Body of pancreas (tissue), 4 donors: ENCODE measurements at regions not wholly inside any gene's neighbourhood (a gene's known extent, or its start where the extent isn't known, plus 50 kb on each side); places are given as distances from the start of the nearest gene placed in this dataset.

Source experiments
- ATAC-seq: fragments of 150-250 bp; one replicate; pipeline ENCODE4 v1.9.1; 2016
- DNase-seq, 4 donors: peaks; one replicate each; pipeline ENCODE4 v3.0.0-alpha.2; 2019
- H3K27ac ChIP-seq, 4 donors: fragments of 200-600 bp; sonication (generic); 1 replicate in 3 of 4; 2 replicates in 1 of 4; pipeline versions ENCODE4 v1.5.1 to v1.6.1; 2016 to 2019; ENCODE audit warnings: mild to moderate bottlenecking in 1 of 4, mixed read lengths in 1 of 4, moderate library complexity in 1 of 4
- H3K27me3 ChIP-seq, 2 donors: fragments of 200-600 bp; sonication (generic); one replicate each; pipeline ENCODE4 v1.6.0; 2016; ENCODE audit warnings: mild to moderate bottlenecking in 1 of 2
- H3K36me3 ChIP-seq, 2 donors: fragments of 200-600 bp; sonication (generic); replicated peaks in 1 of 2; 2 replicates each; pipeline ENCODE4 v1.5.1; 2016; ENCODE audit warnings: low read depth in 2 of 2; ENCODE audit not compliant: insufficient read depth in 1 of 2
- H3K4me1 ChIP-seq: fragments of 200-600 bp; sonication (generic); one replicate; pipeline ENCODE4 v1.6.0; 2016
- H3K4me3 ChIP-seq, 2 donors: fragments of 200-600 bp; sonication (generic); 1 replicate in 1 of 2; 2 replicates in 1 of 2; pipeline ENCODE4 v1.5.1; 2016 to 2019
- H3K9me3 ChIP-seq, 3 donors: fragments of 200-600 bp; sonication (generic); 1 replicate in 2 of 3; 2 replicates in 1 of 3; pipeline ENCODE4 v1.5.1; 2016
- POLR2A ChIP-seq, 3 donors: fragments of 450-650 bp; IDR thresholded peaks; one replicate each; pipeline ENCODE4 v1.6.1; 2016; ENCODE audit warnings: antibody characterized with exemption in 3 of 3, mild to moderate bottlenecking in 2 of 3
- WGBS, 2 donors: methylation state at CpG; one replicate each; pipeline ENCODE4 v1.1.5; 2017; 5-methylcytosine and 5-hydroxymethylcytosine counted together
- intact Hi-C: fragments of 100-400 bp; cut with DNase I; formaldehyde crosslinking; loops from one replicate; pipeline ENCODE4 v1.15.1; 2023
- TF ChIP-seq, protein P1 (sequence below), 7 experiments: fragments of 450-650 bp in 4 of 7; fragments of 200-600 bp in 3 of 7; sonication (generic) in 3 of 7; IDR thresholded peaks; one replicate each; pipeline ENCODE4 v1.5.1; 2016 to 2019; ENCODE audit warnings: antibody characterized with exemption in 7 of 7

DNA sequence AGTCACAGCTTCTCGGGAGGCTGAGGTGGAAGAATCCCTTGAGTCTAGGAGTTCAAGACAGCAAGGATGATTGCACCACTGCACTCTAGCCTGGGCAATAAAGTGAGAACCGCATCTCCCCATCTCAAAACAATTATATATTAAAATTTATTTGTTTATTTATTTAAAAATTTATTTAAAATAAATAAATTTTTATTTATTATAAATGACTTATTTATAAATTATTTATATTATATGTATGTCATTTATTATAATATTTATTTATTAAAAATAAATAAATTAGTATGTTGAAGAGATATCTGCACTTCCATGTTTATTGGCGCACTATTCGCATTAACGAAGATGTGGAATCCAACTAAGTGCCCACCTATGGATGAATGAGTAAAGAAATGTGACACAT lies 683.2 kb upstream of the BRINP3 start:
- no peaks in the 10 kb centered on the region for H3K9me3 ChIP-seq
- no peaks in the 10 kb centered on the region for H3K27me3 ChIP-seq
- intact Hi-C loops, result no loop called here
- TF ChIP-seq, protein P1, sequence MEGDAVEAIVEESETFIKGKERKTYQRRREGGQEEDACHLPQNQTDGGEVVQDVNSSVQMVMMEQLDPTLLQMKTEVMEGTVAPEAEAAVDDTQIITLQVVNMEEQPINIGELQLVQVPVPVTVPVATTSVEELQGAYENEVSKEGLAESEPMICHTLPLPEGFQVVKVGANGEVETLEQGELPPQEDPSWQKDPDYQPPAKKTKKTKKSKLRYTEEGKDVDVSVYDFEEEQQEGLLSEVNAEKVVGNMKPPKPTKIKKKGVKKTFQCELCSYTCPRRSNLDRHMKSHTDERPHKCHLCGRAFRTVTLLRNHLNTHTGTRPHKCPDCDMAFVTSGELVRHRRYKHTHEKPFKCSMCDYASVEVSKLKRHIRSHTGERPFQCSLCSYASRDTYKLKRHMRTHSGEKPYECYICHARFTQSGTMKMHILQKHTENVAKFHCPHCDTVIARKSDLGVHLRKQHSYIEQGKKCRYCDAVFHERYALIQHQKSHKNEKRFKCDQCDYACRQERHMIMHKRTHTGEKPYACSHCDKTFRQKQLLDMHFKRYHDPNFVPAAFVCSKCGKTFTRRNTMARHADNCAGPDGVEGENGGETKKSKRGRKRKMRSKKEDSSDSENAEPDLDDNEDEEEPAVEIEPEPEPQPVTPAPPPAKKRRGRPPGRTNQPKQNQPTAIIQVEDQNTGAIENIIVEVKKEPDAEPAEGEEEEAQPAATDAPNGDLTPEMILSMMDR (IDR thresholded peaks at IDR 0.05), result no peak
- TF ChIP-seq POLR2A (IDR thresholded peaks at IDR 0.05), result no peak
- H3K36me3 ChIP-seq, result no peaks in the 10 kb centered on the region
- no peak overlapping the region for H3K27ac ChIP-seq
- 90 to 94% methylated on average over 5 of the region's 5 CpGs for WGBS, 2 donors
- DNase-seq, result no peak
- H3K4me1 ChIP-seq, result no peaks in the 10 kb centered on the region
- ATAC-seq, result no peak
- H3K4me3 ChIP-seq, result no peak overlapping the region

- H3K9me3 ChIP-seq, result no peaks in the 10 kb centered on the region
- ATAC-seq (no peak), DNase-seq (no peak)
- no peak overlapping the region for H3K4me3 ChIP-seq
- H3K27me3 ChIP-seq, result no peaks in the 10 kb centered on the region
- no peaks in the 10 kb centered on the region for H3K36me3 ChIP-seq
- TF ChIP-seq POLR2A (IDR thresholded peaks at IDR 0.05), result no peak
- TF ChIP-seq, protein P1 (IDR thresholded peaks at IDR 0.05), result no peak
- H3K27ac ChIP-seq, result no peak overlapping the region
- H3K4me1 ChIP-seq, result no peaks in the 10 kb centered on the region
- WGBS, 2 donors, result 46 to 56% methylated on average over 2 of the region's 2 CpGs
- intact Hi-C loops, result no loop called here
These were observed 685.1 kb upstream of the BRINP3 start for GRCh38 chr1:191162762-191163161.

DNA sequence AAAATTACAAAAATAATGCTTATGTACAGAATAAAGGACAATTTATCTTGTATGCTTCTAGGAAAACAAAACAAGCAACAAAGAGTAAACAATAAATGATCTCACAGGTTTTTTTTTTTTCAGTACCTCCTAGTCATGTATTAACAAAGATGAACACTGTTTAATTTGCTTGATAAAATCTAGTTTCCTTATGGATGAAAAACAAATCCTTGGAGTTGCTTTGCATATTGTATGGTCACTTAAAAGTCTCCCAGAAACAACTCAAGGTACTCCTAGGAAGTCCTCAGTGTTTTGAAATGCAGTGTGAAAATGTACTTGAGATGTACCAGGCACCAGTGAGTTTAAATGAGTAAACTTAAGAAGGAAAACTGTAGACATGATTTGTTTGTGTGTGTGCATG lies 686.0 kb upstream of the BRINP3 start:
- ATAC-seq (no peak), DNase-seq (no peak)
- H3K4me1 ChIP-seq, result no peaks in the 10 kb centered on the region
- H3K36me3 ChIP-seq, result no peaks in the 10 kb centered on the region
- intact Hi-C loops, result no loop called here
- no peaks in the 10 kb centered on the region for H3K27me3 ChIP-seq
- no peak overlapping the region for H3K27ac ChIP-seq
- H3K9me3 ChIP-seq, result no peaks in the 10 kb centered on the region
- TF ChIP-seq, protein P1 (IDR thresholded peaks at IDR 0.05), result no peak
- no peak for TF ChIP-seq POLR2A (IDR thresholded peaks at IDR 0.05)
- no peak overlapping the region for H3K4me3 ChIP-seq

- no peaks in the 10 kb centered on the region for H3K27me3 ChIP-seq
- TF ChIP-seq, protein P1 (IDR thresholded peaks at IDR 0.05), result no peak
- no peaks in the 10 kb centered on the region for H3K9me3 ChIP-seq
- H3K36me3 ChIP-seq, result no peaks in the 10 kb centered on the region
- no peak for DNase-seq
- no peaks in the 10 kb centered on the region for H3K4me1 ChIP-seq
- ATAC-seq, result no peak
- no peak overlapping the region for H3K4me3 ChIP-seq
- WGBS, 2 donors, result 13 to 28% methylated on average over 1 of the region's 1 CpG
- H3K27ac ChIP-seq, result no peak overlapping the region
- intact Hi-C loops, result no loop called here
These were observed 696.6 kb upstream of the BRINP3 start for GRCh38 chr1:191174298-191174697.

GRCh38 chr1:191176131-191176530 lies 698.5 kb upstream of the BRINP3 start:
- Histone ChIP-seq H3K9me3 (no peaks in the 10 kb centered on the region), H3K36me3 (no peaks in the 10 kb centered on the region), H3K27me3 (no peaks in the 10 kb centered on the region), H3K4me1 (no peaks in the 10 kb centered on the region), H3K4me3 (no peak overlapping the region), H3K27ac (no peak overlapping the region)
- intact Hi-C loops, result no loop called here
- TF ChIP-seq, protein P1 (IDR thresholded peaks at IDR 0.05), result no peak
- no peak for TF ChIP-seq POLR2A (IDR thresholded peaks at IDR 0.05)
- WGBS, 2 donors, result 67 to 78% methylated on average over 1 of the region's 1 CpG
- DNase-seq (no peak), ATAC-seq (no peak)
